ENCODE measurements at regions not wholly inside any gene's neighbourhood (a gene's known extent, or its start where the extent isn't known, plus 50 kb on each side); places are given as distances from the start of the nearest gene placed in this dataset.
"Not testable (repeated sequence)": the region's sequence is repeated elsewhere in the genome, so short reads cannot be mapped to it uniquely, and the experiment has no call there.

GRCh38 chr5:27220752-27221151 lies 182.4 kb upstream of the CDH9 start:
- ATAC-seq (no peak), DNase-seq (ENCODE audit: low spot score) (no peak)

- DNase-seq (ENCODE audit: low spot score): no peak
- no peak for ATAC-seq
Observed at GRCh38 chr5:27217977-27218376, 179.6 kb upstream of the CDH9 start.

GRCh38 chr5:27217155-27217956 lies 179.0 kb upstream of the CDH9 start:
- DNase-seq (ENCODE audit: low spot score) (no peak), ATAC-seq (no peak)

GRCh38 chr5:27216367-27216950 lies 178.1 kb upstream of the CDH9 start:
- DNase-seq (ENCODE audit: low spot score) (no peak), ATAC-seq (no peak)

- DNase-seq (ENCODE audit: low spot score): no peak
- no peak for ATAC-seq
Observed at GRCh38 chr5:27208051-27208450, 169.7 kb upstream of the CDH9 start.

- DNase-seq (ENCODE audit: low spot score): no peak
Observed at GRCh38 chr5:27191786-27192510, 153.6 kb upstream of the CDH9 start.

GRCh38 chr5:27172693-27173092 lies 134.3 kb upstream of the CDH9 start:
- no peak for ATAC-seq

More at GRCh38 chr5:27191786-27192510, 153.6 kb upstream of the CDH9 start:
- no peak for ATAC-seq

GRCh38 chr5:27171761-27172261 lies 133.4 kb upstream of the CDH9 start:
- DNase-seq (ENCODE audit: low spot score): no peak

More at GRCh38 chr5:27172693-27173092, 134.3 kb upstream of the CDH9 start:
- no peak for DNase-seq (ENCODE audit: low spot score)

GRCh38 chr5:27158775-27159174 lies 120.4 kb upstream of the CDH9 start:
- DNase-seq (ENCODE audit: low spot score) (no peak), ATAC-seq (no peak)

More at GRCh38 chr5:27171761-27172261, 133.4 kb upstream of the CDH9 start:
- ATAC-seq: no peak

GRCh38 chr5:27158171-27158570 lies 119.8 kb upstream of the CDH9 start:
- DNase-seq (ENCODE audit: low spot score) (no peak), ATAC-seq (no peak)

- DNase-seq (ENCODE audit: low spot score) (no peak), ATAC-seq (no peak)
Observed at GRCh38 chr5:27144456-27144855, 106.1 kb upstream of the CDH9 start.

- DNase-seq (ENCODE audit: low spot score) (no peak), ATAC-seq (no peak)
Observed at GRCh38 chr5:27140831-27141230, 102.4 kb upstream of the CDH9 start.

- ATAC-seq (no peak), DNase-seq (ENCODE audit: low spot score) (no peak)
Observed at GRCh38 chr5:27130587-27130986, 92.2 kb upstream of the CDH9 start.

- DNase-seq (ENCODE audit: low spot score): no peak
- no peak for ATAC-seq
Observed at GRCh38 chr5:27129926-27130325, 91.5 kb upstream of the CDH9 start.

GRCh38 chr5:27125856-27126255 lies 87.5 kb upstream of the CDH9 start:
- no peak for DNase-seq (ENCODE audit: low spot score)
- ATAC-seq: no peak

GRCh38 chr5:27124590-27124989 lies 86.2 kb upstream of the CDH9 start:
- DNase-seq (ENCODE audit: low spot score) (no peak), ATAC-seq (peak; percentile 44)

- DNase-seq (ENCODE audit: low spot score); ATAC-seq: not testable (repeated sequence)
Observed at GRCh38 chr5:27119736-27120321, 81.4 kb upstream of the CDH9 start.

GRCh38 chr5:27103486-27103885 lies 65.1 kb upstream of the CDH9 start:
- DNase-seq (ENCODE audit: low spot score): no peak
- ATAC-seq: no peak

GRCh38 chr5:27095761-27096160 lies 57.4 kb upstream of the CDH9 start:
- DNase-seq (ENCODE audit: low spot score); ATAC-seq: not testable (repeated sequence)

- no peak for ATAC-seq
- DNase-seq (ENCODE audit: low spot score): no peak
Observed at GRCh38 chr5:27093279-27093678, 54.9 kb upstream of the CDH9 start.

- ATAC-seq: no peak
- no peak for DNase-seq (ENCODE audit: low spot score)
Observed at GRCh38 chr5:27091858-27092257, 53.5 kb upstream of the CDH9 start.
